ENCODE measurements at regions not wholly inside any gene's neighbourhood (a gene's known extent, or its start where the extent isn't known, plus 50 kb on each side); places are given as distances from the start of the nearest gene placed in this dataset.

DNA sequence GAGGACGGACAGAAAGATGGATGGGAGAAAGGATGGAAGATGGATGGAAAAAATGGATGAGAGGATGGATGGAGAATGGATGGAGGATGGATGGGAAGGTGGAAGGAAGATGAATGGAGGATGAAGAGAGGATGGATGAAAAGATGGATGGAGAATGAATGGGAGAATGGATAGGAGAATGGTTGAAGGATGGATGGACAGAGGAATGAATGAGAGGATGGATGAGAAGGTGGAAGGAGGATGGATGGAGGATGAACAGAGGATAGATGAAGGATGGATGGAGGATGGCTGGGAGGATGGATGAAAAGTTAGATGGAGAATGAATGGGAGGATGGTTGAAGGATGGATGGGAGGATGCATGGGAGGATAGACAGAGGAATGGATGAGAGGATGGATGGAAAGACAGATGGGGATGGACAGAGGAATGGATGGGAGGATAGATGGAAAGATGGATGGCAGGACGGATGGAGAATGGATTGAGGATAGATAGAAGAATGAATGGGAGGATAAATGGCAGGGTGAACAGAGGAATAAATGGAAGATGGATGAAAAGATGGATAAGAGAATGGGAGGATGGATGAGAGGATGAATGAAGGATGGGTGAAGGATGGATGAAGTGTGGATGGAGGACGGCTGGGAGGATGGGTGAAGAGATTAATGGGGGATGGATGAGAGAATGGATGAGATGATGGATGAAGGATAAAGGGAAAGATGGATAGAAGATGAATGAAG lies 217.7 kb upstream of the IER5L start:
- TF ChIP-seq EP300 (IDR thresholded peaks at IDR 0.05) (no peak), POLR2A (IDR thresholded peaks at IDR 0.05) (no peak)
